HEK293T (cell line): ENCODE measurements at regions not wholly inside any gene's neighbourhood (a gene's known extent, or its start where the extent isn't known, plus 50 kb on each side); places are given as distances from the start of the nearest gene placed in this dataset.

Experiments used
- ELF4 ChIP-seq: fragments of 450-650 bp; IDR thresholded peaks from 2 replicates; pipeline ENCODE4 v1.6.1; 2017; ENCODE audit warnings: antibody characterized with exemption
- FOXA1 ChIP-seq: fragments of 450-650 bp; IDR thresholded peaks from 2 replicates; pipeline ENCODE4 v1.6.1; 2016; ENCODE audit warnings: mild to moderate bottlenecking
- FOXM1 ChIP-seq: fragments of 450-650 bp; IDR thresholded peaks from 2 replicates; pipeline ENCODE4 v1.6.1; 2017; ENCODE audit warnings: mild to moderate bottlenecking, borderline replicate concordance
- L3MBTL2 ChIP-seq: fragments of 450-650 bp; conservative IDR thresholded peaks from 2 replicates; pipeline ENCODE4 v1.6.1; 2016; ENCODE audit warnings: mild to moderate bottlenecking
- LEF1 ChIP-seq: fragments of 450-650 bp; IDR thresholded peaks from 2 replicates; pipeline ENCODE4 v1.6.1; 2017; ENCODE audit warnings: mild to moderate bottlenecking, borderline replicate concordance
- NFRKB ChIP-seq: fragments of 450-650 bp; IDR thresholded peaks from 2 replicates; pipeline ENCODE4 v1.6.1; 2016; ENCODE audit warnings: mild to moderate bottlenecking, moderate library complexity
- SP1 ChIP-seq: fragments of 450-650 bp; IDR thresholded peaks from 2 replicates; pipeline ENCODE4 v1.6.1; 2017
- TARDBP ChIP-seq: fragments of 450-650 bp; IDR thresholded peaks from 2 replicates; pipeline ENCODE4 v1.6.1; 2016
- ZNF384 ChIP-seq: fragments of 450-650 bp; IDR thresholded peaks from 2 replicates; pipeline ENCODE4 v1.6.1; 2016

- no peak for TF ChIP-seq ZNF384
- TF ChIP-seq L3MBTL2 = no peak
- TF ChIP-seq TARDBP = no peak
- TF ChIP-seq FOXA1 = no peak
- no peak for TF ChIP-seq FOXM1
- TF ChIP-seq LEF1 = no peak
- no peak for TF ChIP-seq SP1
- no peak for TF ChIP-seq ELF4
- no peak for TF ChIP-seq NFRKB
Observed at GRCh38 chr1:232737917-232738316, 67.3 kb upstream of the MAP10 start.
